Type B pancreatic cell (in vitro differentiated cells): ENCODE measurements at regions not wholly inside any gene's neighbourhood (a gene's known extent, or its start where the extent isn't known, plus 50 kb on each side); places are given as distances from the start of the nearest gene placed in this dataset.

Source experiments
- DNase-seq: peaks from one replicate; pipeline ENCODE4 v3.0.0; 2021; ENCODE audit warnings: mixed read lengths; ENCODE audit not compliant: unreplicated experiment; ENCODE audit errors: extremely low spot score
- H3K27ac Mint-ChIP-seq: 2 replicates; pipeline ENCODE4 v1.8.0; 2021; ENCODE audit warnings: mild to moderate bottlenecking, mixed read lengths
- H3K27me3 Mint-ChIP-seq: 2 replicates; pipeline ENCODE4 v1.8.0; 2021; ENCODE audit warnings: mixed read lengths
- H3K36me3 Mint-ChIP-seq: 2 replicates; pipeline ENCODE4 v1.8.0; 2021; ENCODE audit warnings: mixed read lengths
- H3K4me1 Mint-ChIP-seq: one replicate; pipeline ENCODE4 v1.8.0; 2021; ENCODE audit warnings: mixed read lengths; ENCODE audit not compliant: unreplicated experiment
- H3K4me3 Mint-ChIP-seq: 2 replicates; pipeline ENCODE4 v1.8.0; 2021; ENCODE audit warnings: mild to moderate bottlenecking, mixed read lengths
- H3K9me3 Mint-ChIP-seq: 2 replicates; pipeline ENCODE4 v1.8.0; 2021; ENCODE audit warnings: mixed read lengths
- CTCF ChIP-seq: fragments of 200-600 bp; sonication (generic); conservative IDR thresholded peaks from 2 replicates; pipeline ENCODE4 v1.5.0; 2021; ENCODE audit warnings: antibody characterized with exemption, mild to moderate bottlenecking

- no peak for DNase-seq
- Mint-ChIP-seq H3K4me1 (no peaks in the 10 kb centered on the region), H3K9me3 (no peaks in the 10 kb centered on the region), H3K27me3 (peaks cover 4% of the 10 kb centered on the region), H3K27ac (no peak overlapping the region), H3K4me3 (no peak overlapping the region), H3K36me3 (no peaks in the 10 kb centered on the region)
- TF ChIP-seq CTCF = no peak
These were observed 433.7 kb downstream of the MBD2 start for GRCh38 chr18:53790786-53791185.

- no peaks in the 10 kb centered on the region for H3K36me3 Mint-ChIP-seq
These were observed 434.9 kb downstream of the MBD2 start for GRCh38 chr18:53789376-53790247.

GRCh38 chr18:53785811-53786210 is 438.7 kb downstream of the MBD2 start:
- Mint-ChIP-seq H3K36me3 (no peaks in the 10 kb centered on the region), H3K27me3 (peaks cover 4% of the 10 kb centered on the region), H3K9me3 (no peaks in the 10 kb centered on the region), H3K27ac (no peak overlapping the region), H3K4me3 (no peak overlapping the region), H3K4me1 (no peaks in the 10 kb centered on the region)
- DNase-seq = no peak
- TF ChIP-seq CTCF = no peak

More at GRCh38 chr18:53789376-53790247, 434.9 kb downstream of the MBD2 start:
- Mint-ChIP-seq H3K9me3 (no peaks in the 10 kb centered on the region), H3K27me3 (peaks cover 4% of the 10 kb centered on the region), H3K4me3 (no peak overlapping the region), H3K4me1 (no peaks in the 10 kb centered on the region), H3K27ac (no peak overlapping the region)
- DNase-seq = no peak
- no peak for TF ChIP-seq CTCF

- no peaks in the 10 kb centered on the region for H3K27me3 Mint-ChIP-seq
- H3K9me3 Mint-ChIP-seq = no peaks in the 10 kb centered on the region
- no peaks in the 10 kb centered on the region for H3K4me1 Mint-ChIP-seq
- no peak for TF ChIP-seq CTCF
- H3K36me3 Mint-ChIP-seq = no peaks in the 10 kb centered on the region
- no peak overlapping the region for H3K4me3 Mint-ChIP-seq
- H3K27ac Mint-ChIP-seq = no peak overlapping the region
- DNase-seq = no peak
These were observed 440.2 kb downstream of the MBD2 start for GRCh38 chr18:53784253-53784652.

GRCh38 chr18:53780666-53781065 is 443.8 kb downstream of the MBD2 start:
- no peak for DNase-seq
- Mint-ChIP-seq H3K9me3 (no peaks in the 10 kb centered on the region), H3K27ac (no peak overlapping the region), H3K4me1 (no peaks in the 10 kb centered on the region), H3K27me3 (no peaks in the 10 kb centered on the region), H3K4me3 (no peak overlapping the region), H3K36me3 (no peaks in the 10 kb centered on the region)
- no peak for TF ChIP-seq CTCF
